Thymus (tissue), 11 donors: ENCODE measurements at regions not wholly inside any gene's neighbourhood (a gene's known extent, or its start where the extent isn't known, plus 50 kb on each side); places are given as distances from the start of the nearest gene placed in this dataset.

Source experiments
- DNase-seq, 9 donors: peaks; one replicate each; pipeline ENCODE4 v3.0.0-alpha.2; 2013; ENCODE audit warnings: low spot score in 9 of 9, low read depth in 6 of 9, missing footprints in 1 of 9
- H3K27ac ChIP-seq, 2 donors: one replicate each; pipeline ENCODE4 v1.5.1; 2013; ENCODE audit warnings: control low read depth in 1 of 2, low read depth in 1 of 2, low read length in 1 of 2, mild to moderate bottlenecking in 1 of 2, moderate library complexity in 1 of 2
- H3K27me3 ChIP-seq, 2 donors: one replicate each; pipeline ENCODE4 v1.5.1; 2013; ENCODE audit warnings: low read length in 1 of 2; ENCODE audit not compliant: control insufficient read depth in 2 of 2, insufficient read depth in 1 of 2
- H3K36me3 ChIP-seq, 2 donors: one replicate each; pipeline ENCODE4 v1.5.1; 2013; ENCODE audit warnings: low read length in 1 of 2, mild to moderate bottlenecking in 1 of 2, moderate library complexity in 1 of 2; ENCODE audit not compliant: control insufficient read depth in 2 of 2, insufficient read depth in 2 of 2
- H3K4me1 ChIP-seq, 2 donors: one replicate each; pipeline ENCODE4 v1.5.1; 2013; ENCODE audit warnings: low read length in 2 of 2; ENCODE audit not compliant: control insufficient read depth in 2 of 2, insufficient read depth in 2 of 2
- H3K4me3 ChIP-seq, 2 donors: one replicate each; pipeline ENCODE4 v1.5.1; 2013; ENCODE audit warnings: low read length in 2 of 2, control low read depth in 1 of 2, mild to moderate bottlenecking in 1 of 2
- H3K9me3 ChIP-seq, 2 donors: one replicate each; pipeline ENCODE4 v1.5.1; 2013; ENCODE audit warnings: low read length in 1 of 2, mild to moderate bottlenecking in 1 of 2; ENCODE audit not compliant: control insufficient read depth in 2 of 2, insufficient read depth in 1 of 2
- WGBS: extraction: QIAGEN DNeasy Blood & Tissue Kit; methylation state at CpG from one replicate; pipeline ENCODE4 v1.1.7; 2013; 5-methylcytosine and 5-hydroxymethylcytosine counted together
- donor health status: healthy.

GRCh38 chr1:208781391-208782045, 537.3 kb upstream of the PLXNA2 start:
- no peaks in the 10 kb centered on the region for H3K9me3 ChIP-seq
- no peaks in the 10 kb centered on the region for H3K4me1 ChIP-seq
- H3K27ac ChIP-seq, result no peak overlapping the region
- no peak overlapping the region for H3K4me3 ChIP-seq
- no peaks in the 10 kb centered on the region for H3K27me3 ChIP-seq
- 76% methylated on average over 3 of the region's 3 CpGs for WGBS
- no peak for DNase-seq
- H3K36me3 ChIP-seq, result no peaks in the 10 kb centered on the region

GRCh38 chr1:208782186-208782585, 538.0 kb upstream of the PLXNA2 start:
- H3K36me3 ChIP-seq, result no peaks in the 10 kb centered on the region
- no peaks in the 10 kb centered on the region for H3K27me3 ChIP-seq
- no peak overlapping the region for H3K4me3 ChIP-seq
- H3K27ac ChIP-seq, result no peak overlapping the region
- no peaks in the 10 kb centered on the region for H3K9me3 ChIP-seq
- no peak for DNase-seq
- WGBS, result 72% methylated on average over 4 of the region's 4 CpGs
- H3K4me1 ChIP-seq, result no peaks in the 10 kb centered on the region

DNA sequence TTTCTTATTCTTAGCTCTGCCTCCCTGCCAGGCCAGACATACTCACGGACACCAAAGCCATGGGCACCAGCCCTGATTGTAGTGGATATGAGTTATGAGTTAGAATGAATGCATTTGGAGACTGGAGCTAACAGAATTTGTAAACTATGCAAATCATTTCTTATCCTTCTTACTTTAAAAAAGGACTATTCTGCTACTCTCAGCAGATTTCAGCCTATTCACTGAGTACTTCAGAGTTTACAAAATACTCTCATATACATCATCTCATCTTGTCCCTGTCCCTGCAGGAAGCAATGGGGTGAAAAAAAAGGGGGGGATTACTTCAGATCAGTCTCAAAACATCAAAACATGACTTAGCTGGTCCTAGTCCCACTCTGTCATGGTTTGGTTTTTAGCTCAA, 541.4 kb upstream of the PLXNA2 start:
- Histone ChIP-seq H3K4me1 (no peaks in the 10 kb centered on the region), H3K9me3 (no peaks in the 10 kb centered on the region), H3K36me3 (no peaks in the 10 kb centered on the region), H3K4me3 (no peak overlapping the region), H3K27ac (no peak overlapping the region), H3K27me3 (no peaks in the 10 kb centered on the region)
- WGBS, result 91% methylated on average over 1 of the region's 1 CpG
- DNase-seq, result no peak

GRCh38 chr1:208787219-208787618, 543.0 kb upstream of the PLXNA2 start:
- WGBS, result 82% methylated on average over 3 of the region's 3 CpGs
- no peaks in the 10 kb centered on the region for H3K4me1 ChIP-seq
- no peaks in the 10 kb centered on the region for H3K9me3 ChIP-seq
- no peaks in the 10 kb centered on the region for H3K27me3 ChIP-seq
- H3K36me3 ChIP-seq, result no peaks in the 10 kb centered on the region
- no peak overlapping the region for H3K27ac ChIP-seq
- DNase-seq, result no peak
- no peak overlapping the region for H3K4me3 ChIP-seq

- no peak overlapping the region for H3K27ac ChIP-seq
- no peaks in the 10 kb centered on the region for H3K36me3 ChIP-seq
- no peak for DNase-seq
- H3K9me3 ChIP-seq, result no peaks in the 10 kb centered on the region
- H3K27me3 ChIP-seq, result no peaks in the 10 kb centered on the region
- H3K4me1 ChIP-seq, result no peaks in the 10 kb centered on the region
- 91% methylated on average over 1 of the region's 1 CpG for WGBS
- no peak overlapping the region for H3K4me3 ChIP-seq
Observed at GRCh38 chr1:208788013-208788540, 543.9 kb upstream of the PLXNA2 start.

- H3K4me1 ChIP-seq, result no peaks in the 10 kb centered on the region
- no peaks in the 10 kb centered on the region for H3K36me3 ChIP-seq
- no peak for DNase-seq
Observed at GRCh38 chr1:208791456-208791855, 547.3 kb upstream of the PLXNA2 start.

GRCh38 chr1:208793861-208794345, 549.7 kb upstream of the PLXNA2 start:
- no peaks in the 10 kb centered on the region for H3K27me3 ChIP-seq
- 82% methylated on average over 2 of the region's 2 CpGs for WGBS
- H3K4me1 ChIP-seq, result no peaks in the 10 kb centered on the region
- DNase-seq, result no peak
- no peaks in the 10 kb centered on the region for H3K36me3 ChIP-seq
- H3K9me3 ChIP-seq, result no peaks in the 10 kb centered on the region
- H3K4me3 ChIP-seq, result no peak overlapping the region
- H3K27ac ChIP-seq, result no peak overlapping the region

More at GRCh38 chr1:208791456-208791855, 547.3 kb upstream of the PLXNA2 start:
- H3K9me3 ChIP-seq, result no peaks in the 10 kb centered on the region
- no peak overlapping the region for H3K4me3 ChIP-seq
- H3K27ac ChIP-seq, result no peak overlapping the region
- no peaks in the 10 kb centered on the region for H3K27me3 ChIP-seq

DNA sequence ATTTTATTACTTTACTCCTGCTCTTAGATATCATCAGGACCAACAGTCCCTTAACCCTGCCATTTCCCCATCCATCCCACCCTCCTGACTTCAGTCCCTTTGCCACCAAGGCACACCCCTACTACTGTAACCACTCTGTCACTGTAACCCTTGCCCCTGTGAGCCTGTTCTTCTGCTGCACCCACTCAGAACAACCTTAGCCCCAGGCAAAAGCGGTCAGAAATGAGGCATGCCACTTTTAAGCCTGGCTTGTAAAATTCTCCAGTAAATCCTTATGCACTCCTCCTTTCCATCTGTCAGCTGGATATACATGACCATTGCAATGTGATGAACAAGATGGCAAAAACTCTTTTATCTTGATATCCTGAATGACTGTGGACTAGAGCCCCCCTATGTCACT, 555.0 kb upstream of the PLXNA2 start:
- Histone ChIP-seq H3K4me3 (no peak overlapping the region), H3K27ac (no peak overlapping the region), H3K27me3 (no peaks in the 10 kb centered on the region), H3K36me3 (no peaks in the 10 kb centered on the region), H3K9me3 (no peaks in the 10 kb centered on the region), H3K4me1 (no peaks in the 10 kb centered on the region)
- DNase-seq, result no peak
- WGBS, result 98% methylated on average over 1 of the region's 1 CpG

DNA sequence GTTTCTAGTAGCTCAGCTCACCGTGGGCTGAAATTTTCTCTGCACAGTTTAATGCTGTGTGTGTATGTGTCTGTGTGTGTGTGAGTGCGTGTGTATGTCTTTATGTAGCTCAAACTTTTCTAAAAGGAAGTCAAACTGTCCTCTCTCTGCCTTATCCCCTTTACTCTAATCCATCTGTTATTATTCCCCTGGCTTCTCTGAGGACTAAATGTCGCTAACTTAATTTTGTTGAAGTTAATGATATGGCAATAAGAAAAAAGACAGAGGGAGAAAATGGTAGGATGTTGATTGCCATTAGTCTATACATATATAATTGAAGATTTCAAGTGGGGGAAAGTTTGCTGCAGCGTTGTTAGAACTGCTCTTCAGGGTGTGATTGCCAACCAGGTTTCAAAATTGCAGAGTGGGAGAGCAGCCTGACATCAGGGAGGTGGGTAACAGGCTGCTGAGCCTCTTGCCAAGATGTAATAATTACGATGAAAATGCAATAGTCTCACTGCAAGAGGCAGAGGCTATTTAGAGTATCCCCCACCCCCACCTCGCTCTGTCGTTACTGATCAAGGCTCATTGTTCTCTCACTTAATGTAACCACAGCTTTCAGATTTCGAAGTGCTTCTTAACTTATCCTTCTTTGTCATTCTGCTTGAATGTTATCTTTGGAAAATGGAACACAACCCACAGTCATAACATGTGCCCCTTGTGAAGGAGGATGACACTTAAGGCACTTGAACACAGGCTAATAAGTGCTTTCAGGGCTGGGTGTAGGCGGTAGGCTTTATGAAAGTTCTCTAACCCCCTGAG, 559.0 kb upstream of the PLXNA2 start:
- no peaks in the 10 kb centered on the region for H3K9me3 ChIP-seq
- H3K36me3 ChIP-seq, result no peaks in the 10 kb centered on the region
- no peak overlapping the region for H3K27ac ChIP-seq
- H3K4me3 ChIP-seq, result no peak overlapping the region
- no peaks in the 10 kb centered on the region for H3K27me3 ChIP-seq
- 93% methylated on average over 9 of the region's 9 CpGs for WGBS
- no peak for DNase-seq
- peaks cover 0 to 3% of the 10 kb centered on the region in 2 donors for H3K4me1 ChIP-seq
